ENCODE measurements at regions not wholly inside any gene's neighbourhood (a gene's known extent, or its start where the extent isn't known, plus 50 kb on each side); places are given as distances from the start of the nearest gene placed in this dataset.

DNA sequence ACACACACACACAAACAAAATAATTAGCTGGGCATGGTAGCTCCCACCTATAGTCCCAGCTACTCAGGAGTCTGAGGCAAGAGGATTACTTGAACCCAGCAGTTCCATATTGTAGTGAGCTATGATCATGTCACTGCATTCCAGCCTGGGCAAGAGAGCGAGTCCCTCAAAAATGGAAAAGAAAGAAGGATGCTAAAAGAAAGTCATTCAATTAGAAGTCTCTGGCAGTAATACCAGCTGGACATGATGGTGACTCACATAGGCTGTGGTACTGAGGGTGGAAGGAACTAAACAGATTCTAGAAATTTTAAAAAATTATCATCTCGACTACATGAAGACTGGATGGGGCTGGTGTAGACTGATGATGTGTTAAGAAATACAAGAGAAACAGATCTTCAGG lies 385.3 kb downstream of the ETV1 start:
- TF ChIP-seq, protein P1, sequence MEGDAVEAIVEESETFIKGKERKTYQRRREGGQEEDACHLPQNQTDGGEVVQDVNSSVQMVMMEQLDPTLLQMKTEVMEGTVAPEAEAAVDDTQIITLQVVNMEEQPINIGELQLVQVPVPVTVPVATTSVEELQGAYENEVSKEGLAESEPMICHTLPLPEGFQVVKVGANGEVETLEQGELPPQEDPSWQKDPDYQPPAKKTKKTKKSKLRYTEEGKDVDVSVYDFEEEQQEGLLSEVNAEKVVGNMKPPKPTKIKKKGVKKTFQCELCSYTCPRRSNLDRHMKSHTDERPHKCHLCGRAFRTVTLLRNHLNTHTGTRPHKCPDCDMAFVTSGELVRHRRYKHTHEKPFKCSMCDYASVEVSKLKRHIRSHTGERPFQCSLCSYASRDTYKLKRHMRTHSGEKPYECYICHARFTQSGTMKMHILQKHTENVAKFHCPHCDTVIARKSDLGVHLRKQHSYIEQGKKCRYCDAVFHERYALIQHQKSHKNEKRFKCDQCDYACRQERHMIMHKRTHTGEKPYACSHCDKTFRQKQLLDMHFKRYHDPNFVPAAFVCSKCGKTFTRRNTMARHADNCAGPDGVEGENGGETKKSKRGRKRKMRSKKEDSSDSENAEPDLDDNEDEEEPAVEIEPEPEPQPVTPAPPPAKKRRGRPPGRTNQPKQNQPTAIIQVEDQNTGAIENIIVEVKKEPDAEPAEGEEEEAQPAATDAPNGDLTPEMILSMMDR (IDR thresholded peaks at IDR 0.05), result no peak
- no peak for TF ChIP-seq POLR2A (IDR thresholded peaks at IDR 0.05)

All from heart left ventricle (tissue), 13 donors.